ENCODE measurements at regions not wholly inside any gene's neighbourhood (a gene's known extent, or its start where the extent isn't known, plus 50 kb on each side); places are given as distances from the start of the nearest gene placed in this dataset.

- TF ChIP-seq NCOA1 (CRISPR knock-in tag; IDR thresholded peaks at IDR 0.05) (no peak), STAT5B (CRISPR knock-in tag; IDR thresholded peaks at IDR 0.05) (no peak), CBX1 (IDR thresholded peaks at IDR 0.05; ENCODE audit: low read depth) (no peak), SALL2 (CRISPR knock-in tag; IDR thresholded peaks at IDR 0.05) (no peak), NBN (conservative IDR thresholded peaks at IDR 0.05) (no peak), CCAR2 (optimal IDR thresholded peaks at IDR 0.05; ENCODE audit: low read depth, low read length) (no peak), ZFP36 (IDR thresholded peaks at IDR 0.05; ENCODE audit: borderline replicate concordance, low read depth, low read length, partially characterized antibody) (no peak), HBP1 (CRISPR knock-in tag; IDR thresholded peaks at IDR 0.05; ENCODE audit: low read depth) (no peak), DNMT3B (CRISPR knock-in tag; conservative IDR thresholded peaks at IDR 0.05) (no peak), SNAI1 (CRISPR knock-in tag; IDR thresholded peaks at IDR 0.05; ENCODE audit: borderline replicate concordance) (no peak)
Observed at GRCh38 chr7:91608606-91609005, 271.9 kb downstream of the MTERF1 start (continued).

- in situ Hi-C loops (cut with HindIII; ENCODE audit: extremely low pct_ligation_motif_present, low pct_unique_long_range_greater_than_20kb) (no loop called here), intact Hi-C loops (cut with micrococcal nuclease; ENCODE audit: unreplicated experiment) (no loop called here)
- DNase-seq (ENCODE audit: low spot score) (no peak), ATAC-seq (no peak), FAIRE-seq (no peak)
- H3K4me2 ChIP-seq (ENCODE audit: low read depth, low read length), result no peak overlapping the region
- no peak overlapping the region for H2AFZ ChIP-seq (ENCODE audit: low read length)
- no TSS peak for BruUV-seq (replicated peaks)
- H4K20me1 ChIP-seq (ENCODE audit: insufficient read depth, low read length), result no peaks in the 10 kb centered on the region
- no peaks in the 10 kb centered on the region for H3K4me1 ChIP-seq (ENCODE audit: insufficient read depth, low read length)
- H3K27ac ChIP-seq (ENCODE audit: extremely low read length, insufficient read depth, low read length), result no peak overlapping the region
- H3K36me3 ChIP-seq (replicated peaks in 1 of 2; ENCODE audit: control insufficient read depth in 1 of 2, insufficient read depth in 2 of 2, low read length in 2 of 2), result no peaks in the 10 kb centered on the region
- no peak overlapping the region for H3K9ac ChIP-seq (ENCODE audit: insufficient read depth, low read depth, low read length)
- TF ChIP-seq STAG1 (CRISPR knock-in tag; IDR thresholded peaks at IDR 0.05) (peak; percentile 17; the same call in 1 of the 2 replicates), ZNF740 (CRISPR knock-in tag; IDR thresholded peaks at IDR 0.05) (no peak), CTCF (CRISPR knock-in tag; IDR thresholded peaks at IDR 0.05) (0 out of 2 replicates have a peak, but pooled peaks have one; percentile 16)
- ChIA-PET POLR2A (no interaction called here), CTCF (ENCODE audit: low intra/inter-chr PET ratio, low total read pairs) (no interaction called here)
- no peaks in the 10 kb centered on the region for H3K9me3 ChIP-seq (ENCODE audit: low read length)
- H3K27me3 ChIP-seq (ENCODE audit: control insufficient read depth in 1 of 2, insufficient read depth in 2 of 2, low read length in 2 of 2), result no peaks in the 10 kb centered on the region
- H3K79me2 ChIP-seq (ENCODE audit: insufficient read depth, low read length), result no peaks in the 10 kb centered on the region
- H3K4me3 ChIP-seq (replicated peaks in 1 of 3; ENCODE audit: insufficient read depth in 1 of 3, low read depth in 2 of 3, low read length in 3 of 3), result no peak overlapping the region
Observed at GRCh38 chr7:91609525-91609924, 271.0 kb downstream of the MTERF1 start.

All from HepG2 (cell line).